NK-92 (cell line): ENCODE measurements at regions not wholly inside any gene's neighbourhood (a gene's known extent, or its start where the extent isn't known, plus 50 kb on each side); places are given as distances from the start of the nearest gene placed in this dataset.

Experiments used
- DNase-seq: peaks from one replicate; lab custom pipeline; 2025; ENCODE audit not compliant: unreplicated experiment; lab: John Stamatoyannopoulos, UW

- no peak for DNase-seq
Observed at GRCh38 chr12:92468358-92469020, 234.3 kb upstream of the PLEKHG7 start.

GRCh38 chr12:92467886-92468285 lies 234.9 kb upstream of the PLEKHG7 start:
- no peak for DNase-seq

GRCh38 chr12:92466391-92467305 lies 236.1 kb upstream of the PLEKHG7 start:
- DNase-seq = no peak

- no peak for DNase-seq
Observed at GRCh38 chr12:92465786-92466295, 236.9 kb upstream of the PLEKHG7 start.

DNA sequence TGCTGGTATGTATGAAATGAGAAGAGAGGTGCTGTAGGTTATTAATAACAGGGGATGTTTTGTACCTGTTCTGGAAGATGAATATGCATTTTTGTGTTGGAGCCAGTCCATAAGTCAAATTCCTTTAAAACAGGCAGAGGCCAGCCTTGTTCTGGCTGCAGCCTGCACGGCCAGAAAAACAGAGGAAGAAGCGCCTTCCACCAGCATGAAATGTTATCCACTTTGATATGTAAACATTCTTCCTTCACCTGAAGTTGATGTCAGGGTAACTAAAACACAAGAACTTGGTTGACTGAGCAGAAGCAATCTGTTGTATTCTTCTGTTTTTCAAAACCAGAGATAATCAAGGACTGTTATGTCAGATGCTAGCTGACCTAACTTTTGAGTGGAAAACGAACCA lies 237.9 kb upstream of the PLEKHG7 start:
- DNase-seq = no peak

DNA sequence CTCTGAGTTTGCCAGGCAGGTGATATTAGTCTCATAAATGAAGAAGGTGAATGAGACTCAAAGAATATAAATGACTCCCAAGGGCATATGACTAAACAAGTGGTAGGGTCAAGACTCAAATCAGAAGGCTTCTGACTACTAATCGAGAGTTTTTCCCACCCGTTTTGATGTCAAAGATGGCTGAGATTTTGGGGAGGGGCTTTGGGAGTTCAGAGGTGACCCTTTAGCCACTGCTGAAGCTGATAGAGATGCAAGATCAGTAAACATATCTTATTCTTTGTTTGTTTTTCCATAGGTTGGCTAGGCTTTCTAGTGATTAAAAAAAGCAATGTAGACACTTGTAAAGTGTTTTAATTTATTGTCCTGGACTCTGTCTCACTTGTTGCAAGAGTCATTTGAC lies 239.6 kb upstream of the PLEKHG7 start:
- DNase-seq = no peak

- no peak for DNase-seq
Observed at GRCh38 chr12:92462527-92462926, 240.3 kb upstream of the PLEKHG7 start.

- no peak for DNase-seq
Observed at GRCh38 chr12:92462049-92462448, 240.7 kb upstream of the PLEKHG7 start.

GRCh38 chr12:92459850-92460249 lies 242.9 kb upstream of the PLEKHG7 start:
- no peak for DNase-seq

DNA sequence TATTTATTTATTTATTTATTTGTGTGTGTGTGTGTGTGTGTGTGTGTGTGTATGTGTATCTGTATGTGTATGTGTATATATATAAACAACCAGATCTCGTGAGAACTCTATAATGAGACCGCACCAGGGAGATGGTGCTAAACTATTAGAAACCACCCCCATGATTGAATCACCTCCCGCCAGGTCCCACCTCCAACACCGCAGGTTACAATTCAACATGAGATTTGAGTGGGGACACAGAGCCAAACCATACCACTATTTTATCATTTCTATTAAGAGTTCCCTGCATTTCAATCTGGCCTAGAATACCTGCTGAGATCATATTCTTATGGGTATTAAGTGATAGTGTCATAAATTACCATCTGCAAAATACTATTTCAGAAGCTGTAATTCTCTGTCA lies 243.8 kb upstream of the PLEKHG7 start:
- no peak for DNase-seq

DNA sequence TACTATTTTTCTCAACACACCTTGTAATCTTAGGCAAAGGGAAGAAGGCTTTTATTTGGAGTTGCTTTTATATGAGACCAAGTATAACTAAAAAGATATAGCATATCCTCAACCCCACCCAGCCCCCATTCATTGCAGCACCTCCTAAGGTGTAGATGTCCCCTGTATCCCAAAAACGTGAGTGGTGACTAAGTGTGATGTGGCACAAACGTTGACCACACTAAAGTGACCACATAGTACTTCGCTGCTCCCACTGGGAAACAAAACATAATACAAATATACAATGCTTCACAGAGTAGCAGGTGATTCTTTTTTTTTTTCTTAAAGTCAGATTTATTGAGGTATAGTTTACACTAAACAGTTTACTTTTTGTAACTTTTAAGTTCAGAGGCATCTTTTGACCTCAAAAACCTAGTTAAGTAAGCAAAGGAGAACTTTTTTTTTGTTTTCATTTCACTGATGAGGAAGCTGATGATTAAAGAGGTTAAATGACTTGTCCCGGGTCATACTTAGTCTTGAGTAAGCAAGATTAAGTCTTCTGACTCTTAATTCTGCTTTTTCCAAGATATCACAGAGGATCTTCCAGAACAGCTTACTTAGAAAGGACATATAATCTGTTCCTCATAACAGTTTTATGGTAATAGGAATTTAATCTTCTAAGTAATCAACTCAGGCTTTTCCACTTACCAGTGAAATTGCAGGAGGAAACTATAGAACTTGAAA lies 245.2 kb upstream of the PLEKHG7 start:
- DNase-seq = no peak

- DNase-seq = no peak
Observed at GRCh38 chr12:92452763-92453162, 250.0 kb upstream of the PLEKHG7 start.

GRCh38 chr12:92446083-92446460 lies 256.7 kb upstream of the PLEKHG7 start:
- DNase-seq = no peak

GRCh38 chr12:92445253-92446082 lies 257.3 kb upstream of the PLEKHG7 start:
- no peak for DNase-seq

- DNase-seq = no peak
Observed at GRCh38 chr12:92444763-92445162, 258.0 kb upstream of the PLEKHG7 start.

GRCh38 chr12:92442782-92443181 lies 260.0 kb upstream of the PLEKHG7 start:
- DNase-seq = no peak

- DNase-seq = no peak
Observed at GRCh38 chr12:92440072-92440471, 262.7 kb upstream of the PLEKHG7 start.

DNA sequence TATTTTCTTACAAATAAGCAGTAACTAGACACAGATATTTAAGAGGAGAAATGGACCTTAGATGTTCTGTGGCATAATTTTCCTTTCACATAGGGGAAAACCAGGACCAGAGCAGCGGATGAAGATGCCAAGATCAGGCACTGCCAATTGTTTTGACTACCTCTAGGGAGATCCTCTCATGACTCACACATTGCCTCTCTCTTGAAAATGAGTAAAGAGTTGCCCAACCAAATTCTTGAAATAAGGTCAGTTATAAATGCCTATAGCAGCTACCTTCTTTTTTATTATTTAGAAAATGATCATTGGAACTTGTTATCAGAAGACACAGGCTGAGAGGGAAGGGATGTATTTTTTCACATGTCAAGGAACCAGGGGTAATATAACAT lies 263.4 kb upstream of the PLEKHG7 start:
- no peak for DNase-seq

- no peak for DNase-seq
Observed at GRCh38 chr12:92438641-92439419, 264.0 kb upstream of the PLEKHG7 start.

DNA sequence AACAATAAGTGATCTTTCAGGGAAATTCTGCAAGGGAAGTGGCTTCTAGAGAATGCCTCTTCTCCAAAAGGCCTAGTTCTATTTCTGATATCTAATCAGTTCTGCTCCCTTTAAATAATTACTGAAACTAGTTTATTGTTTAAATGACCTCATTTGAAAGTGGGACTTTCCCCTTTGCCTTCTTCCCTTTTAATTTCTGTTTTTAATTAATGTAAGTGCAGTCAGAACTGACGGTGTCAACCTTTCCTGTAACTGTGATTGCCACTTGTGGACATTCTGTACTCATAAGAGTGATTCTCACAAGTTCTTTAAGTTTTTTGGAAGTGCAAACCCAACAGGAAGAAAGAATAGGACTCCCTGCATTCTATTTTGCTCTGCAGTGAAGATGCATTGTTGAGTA lies 265.3 kb upstream of the PLEKHG7 start:
- no peak for DNase-seq
